ENCODE measurements at regions not wholly inside any gene's neighbourhood (a gene's known extent, or its start where the extent isn't known, plus 50 kb on each side); places are given as distances from the start of the nearest gene placed in this dataset.

- no peak overlapping the region for H3K4me3 ChIP-seq (replicated peaks; ENCODE audit: insufficient read depth, low read length)
- DNase-seq (ENCODE audit: low read depth in 1 of 2, low spot score in 1 of 2): no peak
- H3K27me3 ChIP-seq (ENCODE audit: insufficient read depth, poor library complexity, severe bottlenecking): no peaks in the 10 kb centered on the region
- H3K27ac ChIP-seq (replicated peaks): no peak overlapping the region
- TF ChIP-seq SPI1 (IDR thresholded peaks at IDR 0.05; ENCODE audit: borderline replicate concordance, low read depth) (no peak), CTCF (IDR thresholded peaks at IDR 0.05; ENCODE audit: insufficient read depth, low read length) (no peak), REST (IDR thresholded peaks at IDR 0.05; ENCODE audit: insufficient replicate concordance, low read depth) (no peak), GABPA (IDR thresholded peaks at IDR 0.05; ENCODE audit: low read depth) (no peak), POLR2AphosphoS5 (IDR thresholded peaks at IDR 0.05; ENCODE audit: low read depth) (no peak)
Measured at GRCh38 chr2:129766374-129766993, 213.0 kb upstream of the RAB6C start.

- Histone ChIP-seq H3K4me3 (replicated peaks; ENCODE audit: insufficient read depth, low read length) (no peak overlapping the region), H3K27ac (replicated peaks) (no peak overlapping the region), H3K27me3 (ENCODE audit: insufficient read depth, poor library complexity, severe bottlenecking) (no peaks in the 10 kb centered on the region)
- TF ChIP-seq GABPA (IDR thresholded peaks at IDR 0.05; ENCODE audit: low read depth) (no peak), POLR2AphosphoS5 (IDR thresholded peaks at IDR 0.05; ENCODE audit: low read depth) (no peak), CTCF (IDR thresholded peaks at IDR 0.05; ENCODE audit: insufficient read depth, low read length) (no peak), REST (IDR thresholded peaks at IDR 0.05; ENCODE audit: insufficient replicate concordance, low read depth) (no peak), SPI1 (IDR thresholded peaks at IDR 0.05; ENCODE audit: borderline replicate concordance, low read depth) (no peak)
- no peak for DNase-seq (ENCODE audit: low read depth in 1 of 2, low spot score in 1 of 2)
Measured at GRCh38 chr2:129767346-129768035, 212.0 kb upstream of the RAB6C start.

- H3K4me3 ChIP-seq (replicated peaks; ENCODE audit: insufficient read depth, low read length): no peak overlapping the region
- TF ChIP-seq POLR2AphosphoS5 (IDR thresholded peaks at IDR 0.05; ENCODE audit: low read depth) (no peak), GABPA (IDR thresholded peaks at IDR 0.05; ENCODE audit: low read depth) (no peak), REST (IDR thresholded peaks at IDR 0.05; ENCODE audit: insufficient replicate concordance, low read depth) (no peak), SPI1 (IDR thresholded peaks at IDR 0.05; ENCODE audit: borderline replicate concordance, low read depth) (no peak), CTCF (IDR thresholded peaks at IDR 0.05; ENCODE audit: insufficient read depth, low read length) (no peak)
- no peaks in the 10 kb centered on the region for H3K27me3 ChIP-seq (ENCODE audit: insufficient read depth, poor library complexity, severe bottlenecking)
- H3K27ac ChIP-seq (replicated peaks): no peak overlapping the region
- DNase-seq (ENCODE audit: low read depth in 1 of 2, low spot score in 1 of 2): no peak
Measured at GRCh38 chr2:129768036-129768386, 211.5 kb upstream of the RAB6C start.

Data from HL-60 (cell line).